Activated T-cell treated with anti-CD3 and anti-CD28 coated beads, Interleukin-2, amount 50 U/mL, for 72 hours (primary cell): ENCODE measurements at regions not wholly inside any gene's neighbourhood (a gene's known extent, or its start where the extent isn't known, plus 50 kb on each side); places are given as distances from the start of the nearest gene placed in this dataset.

Source experiments
- ATAC-seq, 2 donors: fragments of 150-1000 bp; cut with Tn5 transposase; replicated peaks in 1 of 2; 2 replicates each; pipeline ENCODE4 v1.10.0; 2021; ENCODE audit warnings: moderate library complexity in 2 of 2, mild to moderate bottlenecking in 1 of 2
- DNase-seq, 2 donors: peaks; one replicate each; pipeline ENCODE4 v3.0.0; 2021 to 2022; ENCODE audit warnings: mixed read lengths in 1 of 2
- H3K27ac Mint-ChIP-seq: one replicate; pipeline ENCODE4 v1.8.0; 2022; ENCODE audit warnings: mild to moderate bottlenecking, moderate library complexity, mixed read lengths
- H3K27me3 Mint-ChIP-seq: one replicate; pipeline ENCODE4 v1.8.0; 2022; ENCODE audit warnings: low read depth, mixed read lengths
- H3K36me3 Mint-ChIP-seq, 2 donors: one replicate each; pipeline ENCODE4 v1.8.0; 2022; ENCODE audit warnings: mixed read lengths in 2 of 2, mild to moderate bottlenecking in 1 of 2; ENCODE audit not compliant: insufficient read depth in 2 of 2
- H3K4me1 Mint-ChIP-seq: one replicate; pipeline ENCODE4 v1.8.0; 2022; ENCODE audit warnings: low read depth, mixed read lengths
- H3K4me3 Mint-ChIP-seq, 2 donors: one replicate each; pipeline ENCODE4 v1.8.0; 2022; ENCODE audit warnings: mild to moderate bottlenecking in 2 of 2, mixed read lengths in 2 of 2, moderate library complexity in 2 of 2
- H3K9me3 Mint-ChIP-seq, 2 donors: one replicate each; pipeline ENCODE4 v1.8.0; 2022; ENCODE audit warnings: mixed read lengths in 2 of 2

GRCh38 chr4:31667686-31668085 lies 947.5 kb downstream of the PCDH7 start:
- DNase-seq = no peak
- no peaks in the 10 kb centered on the region for H3K27me3 Mint-ChIP-seq
- no peak for ATAC-seq
- H3K4me1 Mint-ChIP-seq = no peaks in the 10 kb centered on the region
- no peak overlapping the region for H3K4me3 Mint-ChIP-seq
- H3K9me3 Mint-ChIP-seq = peaks cover 7 to 10% of the 10 kb centered on the region in 2 donors
- H3K27ac Mint-ChIP-seq = no peak overlapping the region
- no peaks in the 10 kb centered on the region for H3K36me3 Mint-ChIP-seq

GRCh38 chr4:31674313-31674947 lies 954.3 kb downstream of the PCDH7 start:
- Mint-ChIP-seq H3K36me3 (peaks cover 0 to 2% of the 10 kb centered on the region in 2 donors), H3K4me3 (no peak overlapping the region), H3K9me3 (peaks cover 4 to 6% of the 10 kb centered on the region in 2 donors), H3K27ac (no peak overlapping the region), H3K4me1 (no peaks in the 10 kb centered on the region), H3K27me3 (no peaks in the 10 kb centered on the region)
- ATAC-seq = no peak
- DNase-seq = no peak

GRCh38 chr4:31678356-31678755 lies 958.2 kb downstream of the PCDH7 start:
- Mint-ChIP-seq H3K4me1 (no peaks in the 10 kb centered on the region), H3K36me3 (peaks cover 0 to 2% of the 10 kb centered on the region in 2 donors)

GRCh38 chr4:31682796-31683195 lies 962.6 kb downstream of the PCDH7 start:
- ATAC-seq (no peak), DNase-seq (no peak)
- no peaks in the 10 kb centered on the region for H3K4me1 Mint-ChIP-seq
- no peaks in the 10 kb centered on the region for H3K36me3 Mint-ChIP-seq
- H3K27me3 Mint-ChIP-seq = no peaks in the 10 kb centered on the region
- H3K9me3 Mint-ChIP-seq = peaks cover 1 to 3% of the 10 kb centered on the region in 2 donors
- no peak overlapping the region for H3K4me3 Mint-ChIP-seq
- H3K27ac Mint-ChIP-seq = no peak overlapping the region

More at GRCh38 chr4:31678356-31678755, 958.2 kb downstream of the PCDH7 start:
- ATAC-seq (no peak), DNase-seq (no peak)
- Mint-ChIP-seq H3K27me3 (no peaks in the 10 kb centered on the region), H3K9me3 (peaks cover 4 to 6% of the 10 kb centered on the region in 2 donors), H3K27ac (no peak overlapping the region), H3K4me3 (no peak overlapping the region)

GRCh38 chr4:31687717-31688342 lies 967.7 kb downstream of the PCDH7 start:
- Mint-ChIP-seq H3K27me3 (no peaks in the 10 kb centered on the region), H3K4me1 (no peaks in the 10 kb centered on the region), H3K36me3 (no peaks in the 10 kb centered on the region), H3K9me3 (peaks cover 0 to 2% of the 10 kb centered on the region in 2 donors), H3K27ac (no peak overlapping the region), H3K4me3 (no peak overlapping the region)
- DNase-seq (no peak), ATAC-seq (no peak)

GRCh38 chr4:31692399-31692940 lies 972.3 kb downstream of the PCDH7 start:
- no peak overlapping the region for H3K4me3 Mint-ChIP-seq
- H3K4me1 Mint-ChIP-seq = no peaks in the 10 kb centered on the region
- DNase-seq (no peak), ATAC-seq (no peak)
- no peaks in the 10 kb centered on the region for H3K36me3 Mint-ChIP-seq
- H3K27me3 Mint-ChIP-seq = no peaks in the 10 kb centered on the region
- H3K27ac Mint-ChIP-seq = no peak overlapping the region
- H3K9me3 Mint-ChIP-seq = peaks cover 6 to 9% of the 10 kb centered on the region in 2 donors

- no peak overlapping the region for H3K4me3 Mint-ChIP-seq
- H3K9me3 Mint-ChIP-seq = peaks cover 9 to 11% of the 10 kb centered on the region in 2 donors
- ATAC-seq (no peak), DNase-seq (no peak)
- no peaks in the 10 kb centered on the region for H3K27me3 Mint-ChIP-seq
- H3K36me3 Mint-ChIP-seq = no peaks in the 10 kb centered on the region
- H3K27ac Mint-ChIP-seq = no peak overlapping the region
- no peaks in the 10 kb centered on the region for H3K4me1 Mint-ChIP-seq
Measured at GRCh38 chr4:31701256-31701655, 981.1 kb downstream of the PCDH7 start.

- ATAC-seq (no peak), DNase-seq (no peak)
- Mint-ChIP-seq H3K27me3 (no peaks in the 10 kb centered on the region), H3K36me3 (no peaks in the 10 kb centered on the region), H3K4me3 (no peak overlapping the region), H3K9me3 (peaks cover 9 to 13% of the 10 kb centered on the region in 2 donors), H3K27ac (no peak overlapping the region), H3K4me1 (no peaks in the 10 kb centered on the region)
Measured at GRCh38 chr4:31702326-31702725, 982.2 kb downstream of the PCDH7 start.

GRCh38 chr4:31714238-31714637 lies 994.1 kb downstream of the PCDH7 start:
- DNase-seq (no peak), ATAC-seq (no peak)
- Mint-ChIP-seq H3K4me1 (no peaks in the 10 kb centered on the region), H3K27me3 (no peaks in the 10 kb centered on the region), H3K27ac (no peak overlapping the region), H3K4me3 (no peak overlapping the region), H3K36me3 (no peaks in the 10 kb centered on the region), H3K9me3 (peaks cover 3 to 10% of the 10 kb centered on the region in 2 donors)

- H3K27ac Mint-ChIP-seq = no peak overlapping the region
- no peak for ATAC-seq
- H3K9me3 Mint-ChIP-seq = peaks cover 6 to 12% of the 10 kb centered on the region in 2 donors
Measured at GRCh38 chr4:31715302-31715701, 995.1 kb downstream of the PCDH7 start.

GRCh38 chr4:31727030-31727429 lies 1006.9 kb downstream of the PCDH7 start:
- no peak for DNase-seq
- no peak for ATAC-seq
- Mint-ChIP-seq H3K9me3 (peaks cover 0 to 7% of the 10 kb centered on the region in 2 donors), H3K4me1 (no peaks in the 10 kb centered on the region), H3K27ac (no peak overlapping the region), H3K27me3 (no peaks in the 10 kb centered on the region), H3K4me3 (no peak overlapping the region), H3K36me3 (no peaks in the 10 kb centered on the region)

More at GRCh38 chr4:31715302-31715701, 995.1 kb downstream of the PCDH7 start:
- no peak for DNase-seq
- no peaks in the 10 kb centered on the region for H3K4me1 Mint-ChIP-seq
- H3K4me3 Mint-ChIP-seq = no peak overlapping the region
- no peaks in the 10 kb centered on the region for H3K36me3 Mint-ChIP-seq
- H3K27me3 Mint-ChIP-seq = no peaks in the 10 kb centered on the region

GRCh38 chr4:31735004-31735403 lies 1014.8 kb downstream of the PCDH7 start:
- Mint-ChIP-seq H3K27me3 (no peaks in the 10 kb centered on the region), H3K27ac (no peak overlapping the region)
- DNase-seq = no peak

GRCh38 chr4:31737419-31737818 lies 1017.2 kb downstream of the PCDH7 start:
- no peak for ATAC-seq
- Mint-ChIP-seq H3K27me3 (no peaks in the 10 kb centered on the region), H3K4me3 (no peak overlapping the region), H3K9me3 (peaks cover 4 to 7% of the 10 kb centered on the region in 2 donors), H3K4me1 (no peaks in the 10 kb centered on the region), H3K27ac (no peak overlapping the region), H3K36me3 (no peaks in the 10 kb centered on the region)
- DNase-seq = no peak

More at GRCh38 chr4:31735004-31735403, 1014.8 kb downstream of the PCDH7 start:
- Mint-ChIP-seq H3K9me3 (peaks cover 6 to 7% of the 10 kb centered on the region in 2 donors), H3K4me3 (no peak overlapping the region), H3K36me3 (no peaks in the 10 kb centered on the region), H3K4me1 (no peaks in the 10 kb centered on the region)
- ATAC-seq = no peak
